M059J (cell line): ENCODE measurements at regions not wholly inside any gene's neighbourhood (a gene's known extent, or its start where the extent isn't known, plus 50 kb on each side); places are given as distances from the start of the nearest gene placed in this dataset.
"Not testable (repeated sequence)": the region's sequence is repeated elsewhere in the genome, so short reads cannot be mapped to it uniquely, and the experiment has no call there.

Source experiments
- DNase-seq: peaks from one replicate; pipeline ENCODE4 v3.0.0-alpha.2; 2012; ENCODE audit warnings: low read depth

- no peak for DNase-seq
These were observed 1068.7 kb downstream of the STPG2 start for GRCh38 chr4:97074531-97074930.

- DNase-seq, result no peak
These were observed 1061.3 kb downstream of the STPG2 start for GRCh38 chr4:97081951-97082350.

- DNase-seq, result not testable (repeated sequence)
These were observed 1046.2 kb downstream of the STPG2 start for GRCh38 chr4:97097036-97097435.

- not testable (repeated sequence) for DNase-seq
These were observed 1042.1 kb downstream of the STPG2 start for GRCh38 chr4:97101171-97101570.

- no peak for DNase-seq
These were observed 1040.0 kb downstream of the STPG2 start for GRCh38 chr4:97103252-97103651.

GRCh38 chr4:97104006-97104405 is 1039.3 kb downstream of the STPG2 start:
- DNase-seq, result no peak

- DNase-seq, result no peak
These were observed 1038.6 kb downstream of the STPG2 start for GRCh38 chr4:97104666-97105065.

GRCh38 chr4:97105347-97106099 is 1037.8 kb downstream of the STPG2 start:
- no peak for DNase-seq

- DNase-seq, result no peak
These were observed 1037.1 kb downstream of the STPG2 start for GRCh38 chr4:97106161-97106560.

GRCh38 chr4:97110506-97110905 is 1032.8 kb downstream of the STPG2 start:
- DNase-seq, result no peak

- DNase-seq, result no peak
These were observed 1026.8 kb downstream of the STPG2 start for GRCh38 chr4:97116511-97116910.

GRCh38 chr4:97121493-97121892 is 1021.8 kb downstream of the STPG2 start:
- no peak for DNase-seq

- DNase-seq, result no peak
These were observed 1019.7 kb downstream of the STPG2 start for GRCh38 chr4:97123573-97123972.

- DNase-seq, result no peak
These were observed 1010.8 kb downstream of the STPG2 start for GRCh38 chr4:97132435-97132834.

- DNase-seq, result no peak
These were observed 1008.8 kb downstream of the STPG2 start for GRCh38 chr4:97134456-97134855.

GRCh38 chr4:97139791-97140190 is 1003.5 kb downstream of the STPG2 start:
- DNase-seq, result no peak

- DNase-seq, result no peak
These were observed 1002.7 kb downstream of the STPG2 start for GRCh38 chr4:97140545-97140944.

- not testable (repeated sequence) for DNase-seq
These were observed 1001.9 kb downstream of the STPG2 start for GRCh38 chr4:97141332-97141731.

- no peak for DNase-seq
These were observed 1000.9 kb downstream of the STPG2 start for GRCh38 chr4:97142410-97142809.

- no peak for DNase-seq
These were observed 1000.4 kb downstream of the STPG2 start for GRCh38 chr4:97142893-97143292.

GRCh38 chr4:97144199-97144598 is 999.1 kb downstream of the STPG2 start:
- no peak for DNase-seq

GRCh38 chr4:97150966-97151365 is 992.3 kb downstream of the STPG2 start:
- peak; percentile 5 for DNase-seq

GRCh38 chr4:97152149-97152548 is 991.1 kb downstream of the STPG2 start:
- DNase-seq, result no peak

- DNase-seq, result peak; percentile 1
These were observed 990.2 kb downstream of the STPG2 start for GRCh38 chr4:97153042-97153441.
